ENCODE measurements at regions not wholly inside any gene's neighbourhood (a gene's known extent, or its start where the extent isn't known, plus 50 kb on each side); places are given as distances from the start of the nearest gene placed in this dataset.

- peaks cover 0 to 21% (median 4%) of the 10 kb centered on the region in 11 donors for H3K9me3 Mint-ChIP-seq
- ATAC-seq (no peak), DNase-seq (no peak)
- H3K4me1 ChIP-seq (ENCODE audit: control insufficient read depth in 2 of 2, insufficient read depth in 2 of 2, low read length in 2 of 2), result no peaks in the 10 kb centered on the region
- H3K9me3 ChIP-seq (ENCODE audit: control insufficient read depth in 2 of 3, low read length in 3 of 3), result no peaks in the 10 kb centered on the region
- CTCF ChIA-PET, result no interaction called here
- H3K36me3 Mint-ChIP-seq, result peaks cover 0 to 10% (median 0%) of the 10 kb centered on the region in 5 donors
- no peak overlapping the region for H3K27ac Mint-ChIP-seq
- H3K36me3 ChIP-seq (ENCODE audit: control insufficient read depth in 2 of 3, insufficient read depth in 3 of 3, low read length in 3 of 3), result no peaks in the 10 kb centered on the region
- H3K27me3 Mint-ChIP-seq, result no peaks in the 10 kb centered on the region
- intact Hi-C loops (cut with micrococcal nuclease), result no loop called here
- no peak overlapping the region for H3K27ac ChIP-seq (ENCODE audit: low read depth, low read length)
- no peaks in the 10 kb centered on the region for H3K4me1 Mint-ChIP-seq
- POLR2A ChIA-PET, result no interaction called here
- no peak overlapping the region for H3K4me3 Mint-ChIP-seq
- H3K27me3 ChIP-seq (ENCODE audit: control insufficient read depth in 2 of 2, insufficient read depth in 2 of 2, low read length in 2 of 2), result no peaks in the 10 kb centered on the region
- no peak overlapping the region for H3K4me3 ChIP-seq (ENCODE audit: low read length)
These were observed 131.6 kb upstream of the DLGAP1 start for GRCh38 chr18:4586731-4587130.

DNA sequence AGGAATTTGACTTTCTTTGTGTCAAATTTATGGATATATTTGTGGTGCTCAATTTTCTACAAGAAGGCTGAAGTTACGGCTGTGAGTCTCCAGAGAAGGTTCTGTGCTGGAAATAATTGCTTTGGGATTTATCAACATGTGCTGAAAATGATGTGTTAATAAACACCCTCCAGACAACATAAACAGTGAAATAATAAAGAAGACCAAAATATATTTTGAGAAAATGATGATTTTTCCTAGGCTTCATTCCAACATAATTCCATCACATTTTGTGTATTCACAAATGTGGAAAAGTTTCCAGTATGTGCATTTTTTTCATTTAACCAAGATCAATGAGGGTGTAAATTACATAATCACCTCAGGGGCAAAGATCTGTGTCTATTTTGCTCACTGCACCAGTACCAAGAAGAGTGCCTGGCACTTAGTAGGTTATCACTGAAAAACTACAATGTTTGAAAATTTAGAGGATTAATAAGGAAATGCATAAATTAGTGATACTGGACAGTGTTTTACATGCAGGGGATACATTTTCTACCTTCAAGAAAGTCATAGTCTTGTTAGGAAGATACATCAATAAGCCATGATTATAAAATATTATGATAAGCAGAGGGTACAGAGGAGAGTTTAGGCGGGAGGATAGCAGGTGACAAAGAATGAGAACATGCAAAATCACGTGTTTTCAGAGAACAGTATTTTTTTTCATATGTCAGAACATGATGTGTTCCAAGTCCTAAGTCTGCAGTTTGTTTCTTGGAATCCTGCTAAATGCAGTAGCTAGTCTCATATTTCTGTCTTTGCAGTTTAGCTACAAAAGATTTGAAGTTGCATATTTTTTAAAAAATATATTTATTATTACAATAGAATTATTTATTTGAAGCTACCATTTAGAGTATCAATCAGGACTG is 127.6 kb upstream of the DLGAP1 start:
- Histone ChIP-seq H3K27ac (ENCODE audit: low read depth, low read length) (no peak overlapping the region), H3K4me1 (ENCODE audit: control insufficient read depth in 2 of 2, insufficient read depth in 2 of 2, low read length in 2 of 2) (no peaks in the 10 kb centered on the region), H3K4me3 (ENCODE audit: low read length) (no peak overlapping the region), H3K27me3 (ENCODE audit: control insufficient read depth in 2 of 2, insufficient read depth in 2 of 2, low read length in 2 of 2) (no peaks in the 10 kb centered on the region), H3K36me3 (ENCODE audit: control insufficient read depth in 2 of 3, insufficient read depth in 3 of 3, low read length in 3 of 3) (no peaks in the 10 kb centered on the region), H3K9me3 (ENCODE audit: control insufficient read depth in 2 of 3, low read length in 3 of 3) (peaks cover 0 to 5% (median 3%) of the 10 kb centered on the region in 3 experiments)
- H3K27ac Mint-ChIP-seq, result no peak overlapping the region
- H3K36me3 Mint-ChIP-seq, result peaks cover 0 to 10% (median 0%) of the 10 kb centered on the region in 5 donors
- no peaks in the 10 kb centered on the region for H3K4me1 Mint-ChIP-seq
- no peak overlapping the region for H3K4me3 Mint-ChIP-seq
- no peaks in the 10 kb centered on the region for H3K27me3 Mint-ChIP-seq
- DNase-seq, result no peak
- ChIA-PET CTCF (no interaction called here), POLR2A (no interaction called here)
- intact Hi-C loops (cut with micrococcal nuclease), result no loop called here
- no peak for ATAC-seq
- peaks cover 5 to 31% (median 12%) of the 10 kb centered on the region in 11 donors for H3K9me3 Mint-ChIP-seq

DNA sequence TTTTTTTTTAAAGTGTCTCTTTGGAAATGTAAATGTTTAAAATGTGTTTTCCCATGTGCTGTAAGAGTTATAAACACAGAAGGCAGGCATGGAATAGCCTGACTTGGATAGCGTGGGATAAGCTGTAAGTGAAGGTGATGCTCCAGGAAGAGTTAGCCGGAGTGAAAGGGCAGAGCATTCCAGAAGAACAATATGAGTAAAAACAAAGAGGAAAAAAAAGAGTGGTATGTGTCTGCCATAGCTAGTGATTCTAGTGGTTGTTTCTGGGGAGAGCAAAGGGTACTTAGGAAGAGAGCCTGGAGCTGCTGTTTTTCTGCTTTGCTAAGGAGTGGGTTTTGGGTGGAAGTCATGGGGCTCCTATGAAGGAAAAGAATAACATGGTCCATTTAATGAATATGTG is 126.9 kb upstream of the DLGAP1 start:
- intact Hi-C loops (cut with micrococcal nuclease), result no loop called here
- Histone ChIP-seq H3K36me3 (ENCODE audit: control insufficient read depth in 2 of 3, insufficient read depth in 3 of 3, low read length in 3 of 3) (no peaks in the 10 kb centered on the region), H3K4me1 (ENCODE audit: control insufficient read depth in 2 of 2, insufficient read depth in 2 of 2, low read length in 2 of 2) (no peaks in the 10 kb centered on the region), H3K9me3 (ENCODE audit: control insufficient read depth in 2 of 3, low read length in 3 of 3) (peaks cover 0 to 13% (median 5%) of the 10 kb centered on the region in 3 experiments), H3K27ac (ENCODE audit: low read depth, low read length) (no peak overlapping the region), H3K4me3 (ENCODE audit: low read length) (no peak overlapping the region), H3K27me3 (ENCODE audit: control insufficient read depth in 2 of 2, insufficient read depth in 2 of 2, low read length in 2 of 2) (no peaks in the 10 kb centered on the region)
- no peak for DNase-seq
- no peak for ATAC-seq
- Mint-ChIP-seq H3K36me3 (peaks cover 0 to 14% (median 0%) of the 10 kb centered on the region in 5 donors), H3K9me3 (peaks cover 10 to 34% (median 16%) of the 10 kb centered on the region in 11 donors), H3K4me3 (no peak overlapping the region), H3K27me3 (no peaks in the 10 kb centered on the region), H3K4me1 (no peaks in the 10 kb centered on the region), H3K27ac (peak overlapping the region in 1 of 9 donors; percentile 59)
- CTCF ChIA-PET, result no interaction called here
- POLR2A ChIA-PET, result no interaction called here

- CTCF ChIA-PET, result no interaction called here
- Mint-ChIP-seq H3K9me3 (peaks cover 16 to 65% (median 31%) of the 10 kb centered on the region in 11 donors), H3K36me3 (peaks cover 0 to 14% (median 0%) of the 10 kb centered on the region in 5 donors), H3K27ac (no peak overlapping the region), H3K27me3 (no peaks in the 10 kb centered on the region), H3K4me3 (no peak overlapping the region), H3K4me1 (no peaks in the 10 kb centered on the region)
- Histone ChIP-seq H3K4me3 (ENCODE audit: low read length) (no peak overlapping the region), H3K27me3 (ENCODE audit: control insufficient read depth in 2 of 2, insufficient read depth in 2 of 2, low read length in 2 of 2) (no peaks in the 10 kb centered on the region), H3K36me3 (ENCODE audit: control insufficient read depth in 2 of 3, insufficient read depth in 3 of 3, low read length in 3 of 3) (no peaks in the 10 kb centered on the region), H3K27ac (ENCODE audit: low read depth, low read length) (no peak overlapping the region), H3K9me3 (ENCODE audit: control insufficient read depth in 2 of 3, low read length in 3 of 3) (peaks cover 0 to 15% (median 5%) of the 10 kb centered on the region in 3 experiments), H3K4me1 (ENCODE audit: control insufficient read depth in 2 of 2, insufficient read depth in 2 of 2, low read length in 2 of 2) (no peaks in the 10 kb centered on the region)
- ATAC-seq (no peak), DNase-seq (no peak)
- intact Hi-C loops (cut with micrococcal nuclease), result no loop called here
- POLR2A ChIA-PET, result no interaction called here
These were observed 123.3 kb upstream of the DLGAP1 start for GRCh38 chr18:4578449-4578848.

GRCh38 chr18:4573735-4574134 is 118.6 kb upstream of the DLGAP1 start:
- DNase-seq, result no peak
- CTCF ChIA-PET, result no interaction called here
- H3K4me3 ChIP-seq (ENCODE audit: low read length), result no peak overlapping the region

DNA sequence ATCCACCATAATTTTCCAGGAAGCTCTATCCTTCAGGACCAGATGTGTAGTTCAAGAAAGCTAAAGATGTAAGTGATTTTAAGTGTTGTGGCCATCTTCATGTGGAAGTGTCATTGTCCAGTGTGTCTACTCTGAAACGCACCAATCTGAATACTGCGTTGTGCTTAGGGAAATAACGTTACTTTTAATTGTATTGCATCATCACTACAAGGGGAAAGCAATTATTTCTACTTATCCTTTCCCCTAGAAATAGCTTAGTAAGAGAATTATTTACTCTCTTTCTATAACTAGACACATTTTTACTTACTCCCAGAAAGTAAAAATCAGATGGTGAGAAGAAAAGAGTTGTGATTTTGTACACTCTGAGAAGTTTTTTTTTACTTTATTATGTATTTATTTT is 102.4 kb upstream of the DLGAP1 start:
- Histone ChIP-seq H3K4me3 (ENCODE audit: low read length) (no peak overlapping the region), H3K9me3 (ENCODE audit: control insufficient read depth in 2 of 3, low read length in 3 of 3) (no peaks in the 10 kb centered on the region), H3K4me1 (ENCODE audit: control insufficient read depth in 2 of 2, insufficient read depth in 2 of 2, low read length in 2 of 2) (no peaks in the 10 kb centered on the region), H3K36me3 (ENCODE audit: control insufficient read depth in 2 of 3, insufficient read depth in 3 of 3, low read length in 3 of 3) (no peaks in the 10 kb centered on the region), H3K27me3 (ENCODE audit: control insufficient read depth in 2 of 2, insufficient read depth in 2 of 2, low read length in 2 of 2) (no peaks in the 10 kb centered on the region), H3K27ac (ENCODE audit: low read depth, low read length) (no peak overlapping the region)
- intact Hi-C loops (cut with micrococcal nuclease), result no loop called here
- no peak overlapping the region for H3K4me3 Mint-ChIP-seq
- CTCF ChIA-PET, result no interaction called here
- ATAC-seq (no peak), DNase-seq (no peak)
- no peaks in the 10 kb centered on the region for H3K4me1 Mint-ChIP-seq
- no peaks in the 10 kb centered on the region for H3K27me3 Mint-ChIP-seq
- peaks cover 0 to 5% (median 0%) of the 10 kb centered on the region in 5 donors for H3K36me3 Mint-ChIP-seq
- no peak overlapping the region for H3K27ac Mint-ChIP-seq
- peaks cover 0 to 11% (median 6%) of the 10 kb centered on the region in 11 donors for H3K9me3 Mint-ChIP-seq
- POLR2A ChIA-PET, result no interaction called here

More at GRCh38 chr18:4573735-4574134, 118.6 kb upstream of the DLGAP1 start:
- H3K27ac ChIP-seq (ENCODE audit: low read depth, low read length), result no peak overlapping the region
- peaks cover 0 to 5% (median 0%) of the 10 kb centered on the region in 5 donors for H3K36me3 Mint-ChIP-seq
- H3K27me3 ChIP-seq (ENCODE audit: control insufficient read depth in 2 of 2, insufficient read depth in 2 of 2, low read length in 2 of 2), result no peaks in the 10 kb centered on the region
- no peak for ATAC-seq
- H3K27me3 Mint-ChIP-seq, result no peaks in the 10 kb centered on the region
- no peaks in the 10 kb centered on the region for H3K36me3 ChIP-seq (ENCODE audit: control insufficient read depth in 2 of 3, insufficient read depth in 3 of 3, low read length in 3 of 3)
- POLR2A ChIA-PET, result no interaction called here
- no peaks in the 10 kb centered on the region for H3K4me1 ChIP-seq (ENCODE audit: control insufficient read depth in 2 of 2, insufficient read depth in 2 of 2, low read length in 2 of 2)
- H3K4me1 Mint-ChIP-seq, result no peaks in the 10 kb centered on the region
- intact Hi-C loops (cut with micrococcal nuclease), result no loop called here
- no peak overlapping the region for H3K27ac Mint-ChIP-seq
- no peak overlapping the region for H3K4me3 Mint-ChIP-seq
- H3K9me3 ChIP-seq (ENCODE audit: control insufficient read depth in 2 of 3, low read length in 3 of 3), result peaks cover 0 to 15% (median 5%) of the 10 kb centered on the region in 3 experiments
- H3K9me3 Mint-ChIP-seq, result peaks cover 9 to 72% (median 33%) of the 10 kb centered on the region in 11 donors

DNA sequence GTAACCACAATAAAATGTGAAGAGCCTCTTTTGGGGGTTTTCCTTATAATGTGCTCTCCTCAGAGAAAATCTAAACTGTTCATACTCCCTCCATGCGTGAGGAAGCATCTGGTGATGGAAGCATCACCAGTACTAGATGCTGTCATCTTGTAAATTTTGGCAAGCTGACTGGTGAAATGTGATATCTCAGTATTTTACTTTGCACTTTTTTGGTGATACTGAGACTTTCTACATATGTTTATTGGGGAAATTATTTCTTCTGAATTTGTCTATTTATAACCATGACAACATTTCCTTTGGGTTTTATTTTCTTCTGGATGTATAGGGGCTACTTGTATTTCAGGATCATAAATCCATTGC is 95.9 kb upstream of the DLGAP1 start:
- no peak overlapping the region for H3K27ac Mint-ChIP-seq
- Histone ChIP-seq H3K27me3 (ENCODE audit: control insufficient read depth in 2 of 2, insufficient read depth in 2 of 2, low read length in 2 of 2) (no peaks in the 10 kb centered on the region), H3K36me3 (ENCODE audit: control insufficient read depth in 2 of 3, insufficient read depth in 3 of 3, low read length in 3 of 3) (no peaks in the 10 kb centered on the region), H3K4me1 (ENCODE audit: control insufficient read depth in 2 of 2, insufficient read depth in 2 of 2, low read length in 2 of 2) (no peaks in the 10 kb centered on the region), H3K9me3 (ENCODE audit: control insufficient read depth in 2 of 3, low read length in 3 of 3) (no peaks in the 10 kb centered on the region), H3K4me3 (ENCODE audit: low read length) (no peak overlapping the region), H3K27ac (ENCODE audit: low read depth, low read length) (no peak overlapping the region)
- H3K4me3 Mint-ChIP-seq, result no peak overlapping the region
- H3K4me1 Mint-ChIP-seq, result no peaks in the 10 kb centered on the region
- no peaks in the 10 kb centered on the region for H3K36me3 Mint-ChIP-seq
- DNase-seq, result no peak
- POLR2A ChIA-PET, result no interaction called here
- intact Hi-C loops (cut with micrococcal nuclease), result no loop called here
- H3K9me3 Mint-ChIP-seq, result peaks cover 0 to 14% (median 2%) of the 10 kb centered on the region in 11 donors
- no peaks in the 10 kb centered on the region for H3K27me3 Mint-ChIP-seq
- CTCF ChIA-PET, result no interaction called here
- no peak for ATAC-seq
